ENCODE measurements at regions not wholly inside any gene's neighbourhood (a gene's known extent, or its start where the extent isn't known, plus 50 kb on each side); places are given as distances from the start of the nearest gene placed in this dataset.
A peak's percentile ranks its signal among the peaks of the same experiment; 100 is the strongest.

DNA sequence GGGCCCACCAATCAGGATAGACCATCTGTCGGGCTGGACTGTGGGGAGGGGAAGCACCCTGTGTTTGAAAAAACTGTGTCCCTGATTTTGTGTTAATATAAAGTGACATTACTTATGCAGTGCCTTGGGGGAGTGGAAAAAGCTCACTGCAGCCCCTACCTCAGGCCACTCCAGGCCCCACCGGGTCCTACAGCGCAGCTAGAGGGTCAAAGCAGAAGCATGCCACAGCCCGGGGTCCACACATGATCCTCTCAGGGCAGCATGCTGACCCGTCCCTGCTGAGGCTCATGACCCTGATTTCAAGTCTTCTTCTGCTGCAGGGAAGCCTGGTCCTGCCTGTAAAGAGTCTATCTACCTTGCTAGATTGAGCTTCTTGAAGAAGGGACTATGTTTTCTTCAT is 133.0 kb upstream of the PLCB4 start:
- no peak for DNase-seq (ENCODE audit: low read depth)

GRCh38 chr20:8938532-8938931 is 130.4 kb upstream of the PLCB4 start:
- DNase-seq (ENCODE audit: low read depth) = no peak

GRCh38 chr20:8940326-8940725 is 128.6 kb upstream of the PLCB4 start:
- peak; percentile 77 for DNase-seq (ENCODE audit: low read depth)

DNA sequence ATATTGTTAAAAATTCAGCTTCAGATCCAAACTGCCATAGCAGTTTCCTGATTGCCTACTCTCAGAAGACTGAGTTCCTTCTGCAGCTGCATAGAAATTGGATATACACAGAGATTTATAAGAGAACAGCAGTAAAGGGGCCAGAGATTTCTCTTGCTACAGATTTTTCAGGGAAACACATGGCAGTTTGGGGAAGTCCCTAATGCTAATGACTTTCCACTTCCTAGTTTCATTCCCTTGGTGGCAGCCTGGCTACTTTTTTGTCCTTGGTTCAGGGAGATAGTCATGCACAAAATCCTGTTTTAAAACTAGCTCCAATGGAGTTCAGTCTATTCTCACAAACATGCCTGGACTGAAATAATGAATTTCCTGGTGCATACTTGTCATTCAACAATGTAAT is 125.3 kb upstream of the PLCB4 start:
- DNase-seq (ENCODE audit: low read depth) = peak; percentile 39

- DNase-seq (ENCODE audit: low read depth) = no peak
Observed at GRCh38 chr20:8946036-8946940, 122.6 kb upstream of the PLCB4 start.

- DNase-seq (ENCODE audit: low read depth) = no peak
Observed at GRCh38 chr20:8948442-8949020, 120.4 kb upstream of the PLCB4 start.

DNA sequence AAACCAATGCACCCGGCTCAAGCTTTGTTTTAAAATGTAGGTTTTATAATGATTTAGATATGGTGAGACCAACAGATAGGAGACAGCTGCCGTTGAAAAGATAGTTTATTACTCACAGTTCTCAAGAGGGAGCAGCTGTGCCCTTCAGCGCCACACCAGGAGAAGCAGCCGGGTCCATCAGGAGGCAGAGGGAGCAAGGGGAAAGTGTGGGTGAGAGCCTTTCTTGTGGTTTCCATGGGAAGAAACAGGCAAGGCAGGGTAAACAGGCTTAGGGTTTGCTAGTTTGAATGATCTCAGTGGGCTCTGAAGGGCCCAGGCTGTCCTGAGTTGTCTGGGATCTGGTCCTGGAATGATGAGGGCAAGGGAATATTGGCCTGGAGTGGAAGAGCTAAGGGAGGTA is 117.7 kb upstream of the PLCB4 start:
- no peak for DNase-seq (ENCODE audit: low read depth)

- DNase-seq (ENCODE audit: low read depth) = no peak
Observed at GRCh38 chr20:8952721-8953120, 116.2 kb upstream of the PLCB4 start.

DNA sequence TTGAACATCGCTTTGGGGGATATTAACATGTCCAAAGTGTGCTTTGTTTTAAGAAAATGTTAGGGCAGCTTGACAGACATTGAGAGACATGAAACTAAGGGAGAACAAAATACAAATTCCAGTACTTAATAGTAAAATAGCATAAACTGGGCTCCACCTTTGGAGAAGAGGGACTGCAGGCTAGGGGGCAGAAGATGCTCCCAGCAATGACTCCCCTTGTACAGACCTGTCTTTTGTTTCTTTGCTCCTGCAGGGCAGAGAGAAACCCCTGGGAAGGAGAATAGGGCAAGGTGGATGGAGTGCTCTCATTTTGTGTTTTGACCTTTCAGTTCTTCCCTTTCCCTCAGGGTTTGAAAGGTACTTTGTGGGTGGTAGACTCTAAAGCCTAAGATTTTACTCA is 115.6 kb upstream of the PLCB4 start:
- no peak for DNase-seq (ENCODE audit: low read depth)

DNA sequence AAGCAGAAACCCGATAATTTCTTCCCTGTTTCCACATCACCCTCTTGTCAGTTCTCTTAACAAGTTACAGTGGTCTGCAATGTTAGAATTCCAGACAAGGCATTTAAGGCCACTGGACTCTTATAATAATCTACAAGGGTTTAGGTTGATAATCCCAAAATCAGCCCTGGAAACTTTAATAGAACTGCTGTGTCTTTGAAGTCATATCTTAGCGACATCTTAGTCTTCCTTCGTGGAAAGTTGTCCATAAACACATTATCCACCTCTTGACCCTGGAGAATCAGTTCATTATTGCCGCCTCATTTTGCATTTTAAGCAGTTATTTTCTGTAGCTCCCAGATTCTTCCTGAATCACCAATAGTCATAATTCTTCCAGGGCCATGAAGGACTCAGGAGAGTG is 108.6 kb upstream of the PLCB4 start:
- DNase-seq (ENCODE audit: low read depth) = no peak

GRCh38 chr20:8963330-8963729 is 105.6 kb upstream of the PLCB4 start:
- DNase-seq (ENCODE audit: low read depth) = no peak

GRCh38 chr20:8964959-8965562 is 103.8 kb upstream of the PLCB4 start:
- peak; percentile 18 for DNase-seq (ENCODE audit: low read depth)

DNA sequence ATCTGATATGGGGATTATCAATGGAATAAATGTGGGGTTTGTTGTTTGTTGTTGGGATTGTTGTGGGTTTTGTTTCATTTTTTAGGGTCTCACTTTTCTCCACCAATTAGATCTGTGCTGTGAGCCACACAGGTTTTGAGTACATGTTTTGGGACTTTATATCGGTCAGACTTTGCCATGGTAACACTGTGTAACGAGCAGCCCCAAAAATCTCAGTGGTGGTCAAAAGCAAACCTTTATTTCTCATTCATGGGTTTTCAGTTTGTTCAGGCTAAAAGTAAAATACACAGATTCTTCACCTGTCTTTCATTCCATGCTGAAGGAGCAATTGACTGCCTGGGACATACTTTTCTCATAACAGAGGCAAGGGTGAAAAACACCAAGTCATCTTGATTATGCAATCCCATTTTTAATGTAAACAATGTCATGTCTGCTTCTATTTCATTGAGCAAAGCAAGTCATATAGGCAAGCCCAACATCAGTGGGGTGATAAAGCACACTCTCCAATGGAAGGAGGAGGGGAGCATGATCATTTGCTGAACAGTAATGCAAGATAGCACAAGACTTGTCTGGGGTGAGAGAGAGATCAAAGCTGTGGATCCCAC is 101.1 kb upstream of the PLCB4 start:
- no peak for DNase-seq (ENCODE audit: low read depth)

DNA sequence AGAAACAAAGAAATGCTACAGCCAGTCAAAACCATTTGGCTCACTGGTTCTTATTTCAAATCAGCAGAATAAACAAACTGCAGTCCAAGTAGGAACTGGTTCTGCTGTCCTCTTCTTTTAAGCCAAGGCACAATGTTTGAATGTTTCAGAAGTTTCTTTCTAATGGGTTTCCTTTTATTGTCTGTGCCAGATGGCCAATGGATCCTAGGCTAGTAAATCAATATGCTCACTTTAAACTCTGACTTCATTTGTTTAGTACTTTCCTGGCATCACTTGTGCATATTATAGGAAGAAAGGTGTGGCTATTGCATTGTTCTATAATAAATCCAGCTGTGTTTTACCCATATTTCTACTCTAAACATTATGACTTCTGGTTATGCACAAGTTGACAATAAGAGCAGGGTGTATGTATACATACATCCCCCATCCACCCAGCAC is 99.7 kb upstream of the PLCB4 start:
- DNase-seq (ENCODE audit: low read depth) = no peak

DNA sequence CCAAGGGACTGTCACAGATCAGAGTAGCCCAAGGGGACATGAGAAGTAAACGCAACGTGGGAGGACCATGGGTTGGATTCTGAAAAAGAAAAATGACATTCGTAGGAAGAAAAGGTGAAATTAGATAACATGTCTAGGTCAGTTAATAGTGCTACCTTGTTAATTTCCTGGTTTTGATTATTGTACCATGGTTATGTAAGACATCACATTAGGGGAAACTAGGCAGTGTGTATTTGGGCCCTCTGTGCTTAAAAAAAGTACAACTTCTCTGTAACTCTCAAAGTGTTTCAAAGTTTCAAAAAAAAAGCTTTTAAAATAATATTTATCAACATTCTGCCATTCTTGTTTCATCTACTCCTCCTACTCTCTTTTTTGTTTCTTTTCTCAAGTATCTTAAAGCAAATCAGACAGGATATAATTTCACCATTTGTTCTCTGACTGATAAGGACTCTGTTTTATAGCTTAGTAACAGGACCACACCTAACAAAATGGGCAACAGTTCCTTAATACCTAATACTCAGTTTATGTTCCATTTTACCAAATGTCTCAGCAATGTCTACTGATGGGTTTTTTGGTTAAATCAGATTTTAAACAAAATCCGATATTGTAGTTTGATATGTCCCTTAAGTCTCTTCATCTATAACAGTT is 97.1 kb upstream of the PLCB4 start:
- no peak for DNase-seq (ENCODE audit: low read depth)

DNA sequence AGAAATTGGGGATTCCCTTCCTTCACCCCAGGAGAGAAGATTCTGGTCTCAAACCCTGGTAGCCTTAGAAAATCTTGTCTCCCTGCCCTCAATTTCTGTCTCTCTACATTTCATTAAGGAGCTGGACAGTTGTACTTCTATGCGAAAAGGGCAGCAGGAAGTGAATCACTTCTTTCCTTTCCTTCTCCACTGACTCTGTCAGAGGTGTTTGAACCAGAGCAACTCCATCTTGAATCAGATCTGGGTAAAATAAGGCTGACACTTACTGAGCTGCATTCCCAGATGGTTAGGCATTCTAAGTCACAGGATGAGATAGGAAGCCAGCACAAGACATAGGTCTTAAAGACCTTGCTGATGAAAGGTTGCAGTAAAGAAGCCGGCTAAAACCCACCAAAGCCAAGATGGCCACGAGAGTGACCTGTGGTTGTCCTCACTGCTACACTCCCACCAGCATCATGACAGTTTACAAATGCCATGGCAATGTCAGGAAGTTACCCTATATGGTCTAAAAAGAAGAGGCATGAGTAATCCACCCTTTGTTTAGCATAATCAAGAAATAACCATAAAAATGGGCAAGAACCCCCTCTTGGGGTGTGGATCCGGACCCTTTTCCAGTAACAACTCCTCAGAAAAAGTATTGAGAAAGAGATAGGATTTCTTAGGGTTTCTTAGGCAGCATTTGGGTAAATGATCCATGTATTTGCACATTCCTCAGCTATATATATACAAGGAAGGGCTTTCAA is 95.8 kb upstream of the PLCB4 start:
- no peak for DNase-seq (ENCODE audit: low read depth)

DNA sequence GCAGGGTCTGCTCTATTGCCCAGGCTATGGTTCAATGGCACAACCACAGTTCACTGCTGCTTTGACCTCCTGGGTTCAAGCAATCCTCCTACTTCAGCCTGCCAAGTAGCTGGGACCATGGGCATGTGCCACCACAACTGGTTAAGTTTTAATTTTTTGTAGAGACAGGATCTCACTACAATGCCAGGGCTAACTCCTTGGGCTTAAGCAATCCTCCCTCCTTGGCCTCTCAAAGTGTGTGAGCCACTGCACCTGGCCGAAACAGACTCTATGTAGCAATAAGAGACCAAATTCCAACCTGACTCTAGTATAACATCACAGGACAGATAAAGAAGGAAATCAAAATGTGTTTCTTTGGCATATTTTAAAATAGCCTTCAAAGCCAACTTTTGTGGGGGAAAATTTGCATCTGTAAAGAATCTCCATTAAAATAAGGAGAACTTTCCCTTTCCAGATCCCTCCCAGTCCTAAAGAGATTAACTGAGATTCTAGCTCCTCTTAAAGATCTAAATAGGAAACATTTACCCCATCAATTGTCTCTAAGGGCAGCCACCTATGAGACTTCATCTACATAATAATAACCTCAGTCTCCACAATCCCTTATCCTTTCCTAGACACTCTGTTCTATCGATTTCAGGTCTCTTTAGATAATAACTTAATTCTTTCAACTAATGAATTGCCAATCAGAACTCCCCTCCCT is 94.7 kb upstream of the PLCB4 start:
- peak; percentile 27 for DNase-seq (ENCODE audit: low read depth)

DNA sequence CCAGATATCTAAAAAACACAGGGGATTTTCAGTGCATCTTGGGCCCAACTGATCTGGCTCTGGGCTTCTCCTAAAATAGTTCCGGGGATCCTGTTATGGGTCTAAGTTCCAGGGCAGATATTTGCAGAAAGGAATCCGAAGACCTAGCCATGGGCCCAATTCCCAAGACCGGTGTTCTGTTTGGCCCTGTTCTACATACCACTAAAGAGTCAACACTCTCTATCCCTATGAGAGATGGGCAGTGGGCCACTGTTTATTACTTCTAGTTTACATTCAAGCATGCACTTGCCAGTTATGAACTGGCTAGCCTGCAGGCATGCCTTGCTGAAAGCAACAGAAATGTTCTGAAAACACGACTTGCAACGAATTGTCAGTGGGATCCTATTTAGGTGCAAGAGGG is 87.4 kb upstream of the PLCB4 start:
- no peak for DNase-seq (ENCODE audit: low read depth)

- DNase-seq (ENCODE audit: low read depth) = no peak
Observed at GRCh38 chr20:8983478-8984345, 85.2 kb upstream of the PLCB4 start.

DNA sequence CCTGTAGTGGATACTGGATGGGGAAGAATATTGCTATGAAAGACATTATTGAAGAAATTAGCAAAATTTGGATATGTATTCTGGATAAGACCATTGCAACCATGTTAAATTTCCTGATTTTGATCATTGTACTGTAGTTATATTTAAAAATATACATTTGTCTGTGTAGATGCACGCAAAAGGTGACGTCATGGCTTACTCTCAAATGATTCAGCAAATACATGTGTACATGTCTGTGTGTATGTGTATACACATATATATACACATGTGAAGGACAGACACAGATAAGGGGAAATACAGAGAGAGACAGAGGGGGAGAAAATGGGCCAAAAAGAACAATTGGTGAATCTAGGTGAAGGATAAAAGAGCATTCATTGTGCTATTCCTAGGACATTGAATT is 82.3 kb upstream of the PLCB4 start:
- no peak for DNase-seq (ENCODE audit: low read depth)
